ENCODE measurements at regions not wholly inside any gene's neighbourhood (a gene's known extent, or its start where the extent isn't known, plus 50 kb on each side); places are given as distances from the start of the nearest gene placed in this dataset.

DNA sequence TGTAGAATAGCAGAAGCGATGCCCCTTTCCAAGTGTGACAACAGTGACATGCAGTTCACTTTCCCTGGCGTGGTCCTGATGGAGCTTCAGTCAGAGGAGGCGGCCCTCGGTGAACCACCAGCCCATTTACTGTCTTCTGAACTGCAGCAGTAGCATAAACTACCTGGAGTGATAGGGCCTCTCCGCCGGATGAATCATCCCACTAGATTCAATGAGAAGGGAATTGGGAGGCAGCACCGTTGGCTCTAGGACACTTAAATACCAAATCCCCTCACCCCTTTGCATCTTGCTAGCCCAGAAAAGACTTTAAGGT, 112.8 kb upstream of the GPR12 start:
- TF ChIP-seq TARDBP (IDR thresholded peaks at IDR 0.05) (no peak), SUZ12 (IDR thresholded peaks at IDR 0.05) (no peak), SP1 (IDR thresholded peaks at IDR 0.05) (no peak), ARNT (IDR thresholded peaks at IDR 0.05) (no peak), NFRKB (IDR thresholded peaks at IDR 0.05) (no peak), FOXA1 (IDR thresholded peaks at IDR 0.05) (no peak), FOXM1 (IDR thresholded peaks at IDR 0.05; ENCODE audit: borderline replicate concordance) (no peak), CTBP1 (IDR thresholded peaks at IDR 0.05; ENCODE audit: borderline replicate concordance) (no peak), BHLHE40 (IDR thresholded peaks at IDR 0.05; ENCODE audit: borderline replicate concordance) (no peak), PKNOX1 (IDR thresholded peaks at IDR 0.05) (no peak), ZNF384 (IDR thresholded peaks at IDR 0.05) (no peak), FOXK2 (IDR thresholded peaks at IDR 0.05) (no peak), ELF4 (IDR thresholded peaks at IDR 0.05) (no peak)
